WTC11 (cell line): ENCODE measurements at regions not wholly inside any gene's neighbourhood (a gene's known extent, or its start where the extent isn't known, plus 50 kb on each side); places are given as distances from the start of the nearest gene placed in this dataset.

ENCODE experiments used
- ATAC-seq: fragments of 200-7000 bp; cut with Tn5 transposase; 2 replicates; pipeline ENCODE4 v1.10.0; 2021; ENCODE audit warnings: mild to moderate bottlenecking, moderate library complexity
- CTCF ChIA-PET: fragments of 300-600 bp; sonication (Branson Sonifier 250); formaldehyde crosslinking; loops from one replicate; lab custom pipeline; 2021; ENCODE audit warnings: antibody characterized with exemption; lab: Charles Lee
- POLR2A ChIA-PET: fragments of 350-600 bp; sonication (Branson Sonifier 250); formaldehyde crosslinking; loops from one replicate; lab custom pipeline; 2021; ENCODE audit warnings: antibody characterized with exemption; lab: Charles Lee
- DNase-seq: peaks from one replicate; pipeline ENCODE4 v3.0.0; 2021; ENCODE audit warnings: low spot score
- H3K27ac Mint-ChIP-seq: 2 replicates; pipeline ENCODE4 v1.8.0; 2021; ENCODE audit warnings: mixed read lengths
- H3K27me3 Mint-ChIP-seq: 2 replicates; pipeline ENCODE4 v1.8.0; 2021; ENCODE audit warnings: low read depth, mild to moderate bottlenecking, moderate library complexity, mixed read lengths
- H3K36me3 Mint-ChIP-seq: 2 replicates; pipeline ENCODE4 v1.8.0; 2021; ENCODE audit warnings: mixed read lengths
- H3K4me1 Mint-ChIP-seq: 2 replicates; pipeline ENCODE4 v1.8.0; 2022; ENCODE audit warnings: mixed read lengths
- H3K4me3 Mint-ChIP-seq: 2 replicates; pipeline ENCODE4 v1.8.0; 2021; ENCODE audit warnings: mild to moderate bottlenecking, moderate library complexity, mixed read lengths
- H3K9me3 Mint-ChIP-seq: 2 replicates; pipeline ENCODE4 v1.8.0; 2021; ENCODE audit warnings: mixed read lengths
- ATF2 ChIP-seq: sonication (generic); formaldehyde crosslinking; IDR thresholded peaks from 2 replicates; pipeline ENCODE4 v1.8.1; 2022; ENCODE audit warnings: low read depth, missing genetic modification reagents, borderline replicate concordance
- CREB1 ChIP-seq: sonication (generic); formaldehyde crosslinking; IDR thresholded peaks from 2 replicates; pipeline ENCODE4 v1.8.0; 2023; ENCODE audit warnings: mild to moderate bottlenecking, missing genetic modification reagents
- E2F1 ChIP-seq: sonication (generic); formaldehyde crosslinking; IDR thresholded peaks from 2 replicates; pipeline ENCODE4 v1.8.0; 2022; ENCODE audit warnings: mild to moderate bottlenecking, missing genetic modification reagents
- ERG ChIP-seq: fragments of 250-450 bp; sonication (Bioruptor Pico); IDR thresholded peaks from 2 replicates; pipeline ENCODE4 v1.8.0; 2021; ENCODE audit warnings: mild to moderate bottlenecking
- FOXP1 ChIP-seq: sonication (generic); formaldehyde crosslinking; IDR thresholded peaks from 2 replicates; pipeline ENCODE4 v1.8.0; 2022; ENCODE audit warnings: missing genetic modification reagents, mild to moderate bottlenecking, moderate library complexity, borderline replicate concordance
- KAT7 ChIP-seq: sonication (generic); formaldehyde crosslinking; IDR thresholded peaks from 2 replicates; pipeline ENCODE4 v1.8.1; 2023; ENCODE audit warnings: missing genetic modification reagents, mild to moderate bottlenecking, borderline replicate concordance
- NFYB ChIP-seq: sonication (generic); formaldehyde crosslinking; conservative IDR thresholded peaks from 2 replicates; pipeline ENCODE4 v1.8.0; 2022; ENCODE audit warnings: low read depth, missing genetic modification reagents
- NR1H2 ChIP-seq: sonication (generic); formaldehyde crosslinking; IDR thresholded peaks from 2 replicates; pipeline ENCODE4 v1.9.0; 2021; ENCODE audit warnings: mild to moderate bottlenecking, moderate library complexity, missing genetic modification reagents
- PREB ChIP-seq: sonication (generic); formaldehyde crosslinking; IDR thresholded peaks from 2 replicates; pipeline ENCODE4 v1.8.1; 2022; ENCODE audit warnings: mild to moderate bottlenecking, missing genetic modification reagents, moderate library complexity, borderline replicate concordance
- PRRX2 ChIP-seq: fragments of 250-450 bp; sonication (Bioruptor Pico); IDR thresholded peaks from 2 replicates; pipeline ENCODE4 v1.8.0; 2021; ENCODE audit warnings: mild to moderate bottlenecking
- SMAD4 ChIP-seq: sonication (generic); formaldehyde crosslinking; IDR thresholded peaks from 2 replicates; pipeline ENCODE4 v1.8.0; 2022; ENCODE audit warnings: mild to moderate bottlenecking, missing genetic modification reagents
- SP1 ChIP-seq: sonication (generic); formaldehyde crosslinking; conservative IDR thresholded peaks from 2 replicates; pipeline ENCODE4 v1.8.1; 2022; ENCODE audit warnings: missing genetic modification reagents
- STAT6 ChIP-seq: sonication (generic); formaldehyde crosslinking; conservative IDR thresholded peaks from 2 replicates; pipeline ENCODE4 v1.8.1; 2023; ENCODE audit warnings: mild to moderate bottlenecking, low read depth, missing genetic modification reagents, moderate library complexity
- USF1 ChIP-seq: sonication (generic); formaldehyde crosslinking; IDR thresholded peaks from 2 replicates; pipeline ENCODE4 v1.8.0; 2022; ENCODE audit warnings: mild to moderate bottlenecking, missing genetic modification reagents
- ZNF121 ChIP-seq: sonication (generic); formaldehyde crosslinking; IDR thresholded peaks from 2 replicates; pipeline ENCODE4 v1.8.0; 2023; ENCODE audit warnings: missing genetic modification reagents
- ZNF138 ChIP-seq: sonication (generic); formaldehyde crosslinking; conservative IDR thresholded peaks from 2 replicates; pipeline ENCODE4 v1.8.1; 2022; ENCODE audit warnings: mild to moderate bottlenecking, moderate library complexity, missing genetic modification reagents
- ZNF219 ChIP-seq: sonication (generic); formaldehyde crosslinking; IDR thresholded peaks from 2 replicates; pipeline ENCODE4 v1.8.0; 2023; ENCODE audit warnings: missing genetic modification reagents, mild to moderate bottlenecking, borderline replicate concordance
- ZNF317 ChIP-seq: sonication (generic); formaldehyde crosslinking; IDR thresholded peaks from 2 replicates; pipeline ENCODE4 v1.8.1; 2023; ENCODE audit warnings: low read depth, mild to moderate bottlenecking, moderate library complexity, missing genetic modification reagents, borderline replicate concordance
- ZNF396 ChIP-seq: fragments of 250-450 bp; sonication (Bioruptor Pico); IDR thresholded peaks from 2 replicates; pipeline ENCODE4 v1.8.0; 2021; ENCODE audit warnings: mild to moderate bottlenecking, moderate library complexity, borderline replicate concordance
- ZNF512 ChIP-seq: sonication (generic); formaldehyde crosslinking; IDR thresholded peaks from 2 replicates; pipeline ENCODE4 v1.8.1; 2022; ENCODE audit warnings: missing genetic modification reagents, borderline replicate concordance

GRCh38 chr2:61619561-61619960 lies 81.4 kb upstream of the XPO1 start (continued):
- no peak for TF ChIP-seq PREB (CRISPR knock-in tag)
- TF ChIP-seq KAT7 (CRISPR knock-in tag) = no peak
- no peak for TF ChIP-seq CREB1 (CRISPR knock-in tag)
- TF ChIP-seq STAT6 (CRISPR knock-in tag) = no peak
- TF ChIP-seq, all 79 proteins: peak for 0

GRCh38 chr2:61617610-61618009 lies 79.5 kb upstream of the XPO1 start:
- no peak overlapping the region for H3K4me3 Mint-ChIP-seq
- POLR2A ChIA-PET = no interaction called here
- H3K27me3 Mint-ChIP-seq = no peaks in the 10 kb centered on the region
- H3K4me1 Mint-ChIP-seq = no peaks in the 10 kb centered on the region
- ATAC-seq = no peak
- TF ChIP-seq ZNF121 (CRISPR knock-in tag) = peak; percentile 73; the same call in 1 of the 2 replicates
- no peak for TF ChIP-seq ZNF317 (CRISPR knock-in tag)
- TF ChIP-seq SMAD4 (CRISPR knock-in tag) = no peak
- TF ChIP-seq, all 79 proteins: peak for 1
- H3K36me3 Mint-ChIP-seq = no peaks in the 10 kb centered on the region
- no peak for DNase-seq
- CTCF ChIA-PET = no interaction called here
- no peak overlapping the region for H3K27ac Mint-ChIP-seq
- no peaks in the 10 kb centered on the region for H3K9me3 Mint-ChIP-seq

- Mint-ChIP-seq H3K27ac (no peak overlapping the region), H3K4me3 (no peak overlapping the region), H3K36me3 (no peaks in the 10 kb centered on the region), H3K9me3 (no peaks in the 10 kb centered on the region), H3K4me1 (no peaks in the 10 kb centered on the region), H3K27me3 (no peaks in the 10 kb centered on the region)
- CTCF ChIA-PET = no interaction called here
- DNase-seq (no peak), ATAC-seq (no peak)
- POLR2A ChIA-PET = no interaction called here
- TF ChIP-seq USF1 (CRISPR knock-in tag) (no peak), ZNF512 (CRISPR knock-in tag) (no peak), E2F1 (CRISPR knock-in tag) (no peak), NFYB (no peak), ERG (CRISPR knock-in tag) (no peak), PRRX2 (CRISPR knock-in tag) (no peak), NR1H2 (CRISPR knock-in tag) (no peak), SP1 (no peak), ZNF138 (CRISPR knock-in tag) (no peak), ZNF219 (CRISPR knock-in tag) (no peak), ZNF396 (CRISPR knock-in tag) (no peak), ATF2 (CRISPR knock-in tag) (no peak), FOXP1 (CRISPR knock-in tag) (no peak)
These were observed 67.1 kb upstream of the XPO1 start for GRCh38 chr2:61605245-61605644.
